ENCODE measurements at regions not wholly inside any gene's neighbourhood (a gene's known extent, or its start where the extent isn't known, plus 50 kb on each side); places are given as distances from the start of the nearest gene placed in this dataset.
A peak's percentile ranks its signal among the peaks of the same experiment; 100 is the strongest.

DNA sequence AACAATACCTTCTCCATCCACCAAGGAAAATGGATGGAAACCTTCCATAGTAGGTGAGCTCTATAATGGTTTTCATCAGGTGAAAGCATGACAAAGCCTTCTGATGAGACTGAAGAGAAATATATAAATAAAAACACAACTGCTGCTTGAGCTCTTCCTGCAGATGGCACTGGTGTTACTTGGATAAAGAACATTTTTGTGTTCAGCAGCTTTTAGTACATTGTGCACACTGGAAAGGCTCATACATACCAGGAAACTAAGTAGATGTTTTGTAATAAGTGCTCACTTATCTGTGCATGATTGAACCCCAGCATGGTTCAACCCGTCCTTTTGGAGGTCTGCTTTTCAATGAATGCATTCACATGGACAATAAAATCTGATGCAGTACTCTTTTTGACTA lies 357.3 kb upstream of the MIS18BP1 start:
- H2BK5ac ChIP-seq (ENCODE audit: low read depth, low read length, poor library complexity, severe bottlenecking) = no peak overlapping the region
- H2BK15ac ChIP-seq (ENCODE audit: low read depth, low read length) = no peak overlapping the region
- no peaks in the 10 kb centered on the region for H3K27me3 ChIP-seq (ENCODE audit: control insufficient read depth, insufficient read depth, low read length)
- no peak overlapping the region for H3K4ac ChIP-seq (ENCODE audit: low read depth, low read length)
- H2AK5ac ChIP-seq (ENCODE audit: low read depth, low read length) = no peak overlapping the region
- H2BK120ac ChIP-seq (ENCODE audit: low read depth, low read length) = no peak overlapping the region
- ATAC-seq (ENCODE audit: low read depth) (no peak), DNase-seq (no peak)
- no peak overlapping the region for H3K18ac ChIP-seq (ENCODE audit: low read depth, low read length)
- H4K8ac ChIP-seq (ENCODE audit: low read depth in 2 of 2, low read length in 2 of 2) = no peak overlapping the region
- no peak overlapping the region for H3K23ac ChIP-seq (ENCODE audit: low read depth, low read length)
- H2BK20ac ChIP-seq (ENCODE audit: low read depth, low read length) = no peak overlapping the region
- no peak overlapping the region for H3K9ac ChIP-seq (ENCODE audit: low read depth, low read length)
- no peaks in the 10 kb centered on the region for H3K9me3 ChIP-seq (ENCODE audit: control insufficient read depth, insufficient read depth, low read length)
- intact Hi-C loops (cut with micrococcal nuclease) (no loop called here), dilution Hi-C loops (cut with HindIII; ENCODE audit: low sequenced_read_pairs, unreplicated experiment) (no loop called here), in situ Hi-C loops (cut with MboI; ENCODE audit: low sequenced_read_pairs) (no loop called here)
- POLR2A ChIA-PET (ENCODE audit: unreplicated experiment) = no interaction called here
- H3K36me3 ChIP-seq (ENCODE audit: control insufficient read depth, insufficient read depth, low read length) = no peaks in the 10 kb centered on the region
- no peak overlapping the region for H3K56ac ChIP-seq (ENCODE audit: extremely low read depth, insufficient read depth, low read length)
- no peak overlapping the region for H3K14ac ChIP-seq (replicated peaks; ENCODE audit: low read depth, low read length)
- no peaks in the 10 kb centered on the region for H3K4me1 ChIP-seq (ENCODE audit: control insufficient read depth, insufficient read depth, low read length)
- H3K4me2 ChIP-seq (ENCODE audit: low read depth, low read length) = no peak overlapping the region
- TF ChIP-seq FOS (IDR thresholded peaks at IDR 0.05; ENCODE audit: low read depth, low read length) = no peak
- TF ChIP-seq, protein P1, sequence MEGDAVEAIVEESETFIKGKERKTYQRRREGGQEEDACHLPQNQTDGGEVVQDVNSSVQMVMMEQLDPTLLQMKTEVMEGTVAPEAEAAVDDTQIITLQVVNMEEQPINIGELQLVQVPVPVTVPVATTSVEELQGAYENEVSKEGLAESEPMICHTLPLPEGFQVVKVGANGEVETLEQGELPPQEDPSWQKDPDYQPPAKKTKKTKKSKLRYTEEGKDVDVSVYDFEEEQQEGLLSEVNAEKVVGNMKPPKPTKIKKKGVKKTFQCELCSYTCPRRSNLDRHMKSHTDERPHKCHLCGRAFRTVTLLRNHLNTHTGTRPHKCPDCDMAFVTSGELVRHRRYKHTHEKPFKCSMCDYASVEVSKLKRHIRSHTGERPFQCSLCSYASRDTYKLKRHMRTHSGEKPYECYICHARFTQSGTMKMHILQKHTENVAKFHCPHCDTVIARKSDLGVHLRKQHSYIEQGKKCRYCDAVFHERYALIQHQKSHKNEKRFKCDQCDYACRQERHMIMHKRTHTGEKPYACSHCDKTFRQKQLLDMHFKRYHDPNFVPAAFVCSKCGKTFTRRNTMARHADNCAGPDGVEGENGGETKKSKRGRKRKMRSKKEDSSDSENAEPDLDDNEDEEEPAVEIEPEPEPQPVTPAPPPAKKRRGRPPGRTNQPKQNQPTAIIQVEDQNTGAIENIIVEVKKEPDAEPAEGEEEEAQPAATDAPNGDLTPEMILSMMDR (conservative IDR thresholded peaks at IDR 0.05; ENCODE audit: low read depth, low read length) = peak; percentile 29
- peak; percentile 35 for TF ChIP-seq RAD21 (IDR thresholded peaks at IDR 0.05; ENCODE audit: low read length)
- H2AFZ ChIP-seq (replicated peaks; ENCODE audit: low read length, poor library complexity) = no peak overlapping the region
- no TSS peak for BruUV-seq (replicated peaks)
- H3K27ac ChIP-seq (ENCODE audit: insufficient read depth, low read length) = no peak overlapping the region
- no peak overlapping the region for H2AK9ac ChIP-seq (replicated peaks; ENCODE audit: low read depth, low read length, poor library complexity)
- WGBS, 2 experiments (ENCODE audit: extremely low coverage in 2 of 2, insufficient read length in 1 of 2) = no CpG with 5 or more reads among the region's 1 CpG
- H3K79me1 ChIP-seq (ENCODE audit: low read depth in 1 of 2, low read length in 2 of 2) = no peaks in the 10 kb centered on the region
- no peaks in the 10 kb centered on the region for H4K20me1 ChIP-seq (ENCODE audit: insufficient read depth, low read length)
- H3K4me3 ChIP-seq (ENCODE audit: insufficient read depth, low read depth, low read length) = no peak overlapping the region
- H4K5ac ChIP-seq (ENCODE audit: low read depth, low read length) = no peak overlapping the region
- H4K91ac ChIP-seq (ENCODE audit: insufficient read depth, low read depth, low read length) = no peak overlapping the region
- CTCF ChIA-PET = no interaction called here
- no peaks in the 10 kb centered on the region for H3K9me1 ChIP-seq (ENCODE audit: insufficient read depth, low read length)
